Karpas-422 (cell line): ENCODE measurements at regions not wholly inside any gene's neighbourhood (a gene's known extent, or its start where the extent isn't known, plus 50 kb on each side); places are given as distances from the start of the nearest gene placed in this dataset.

ENCODE experiments used
- DNase-seq: peaks from one replicate; pipeline ENCODE4 v3.0.0-alpha.2; 2015
- H2AFZ ChIP-seq: fragments of 200-600 bp; sonication (generic); 2 replicates; pipeline ENCODE4 v1.6.1; 2014; ENCODE audit warnings: antibody characterized with exemption, low read length, mixed read lengths
- H3K27ac ChIP-seq: fragments of 200-600 bp; sonication (generic); 2 replicates; pipeline ENCODE4 v1.5.1; 2014; ENCODE audit warnings: mild to moderate bottlenecking, low read length, moderate library complexity
- H3K27me3 ChIP-seq: fragments of 200-600 bp; sonication (generic); 2 replicates; pipeline ENCODE4 v1.6.1; 2014; ENCODE audit warnings: low read length, mixed read lengths
- H3K36me3 ChIP-seq: fragments of 200-600 bp; sonication (generic); 2 replicates; pipeline ENCODE4 v1.6.1; 2014; ENCODE audit warnings: low read length, mixed read lengths; ENCODE audit not compliant: insufficient read depth
- H3K4me1 ChIP-seq: fragments of 200-600 bp; sonication (generic); 2 replicates; pipeline ENCODE4 v1.6.1; 2014; ENCODE audit warnings: mild to moderate bottlenecking, low read length, mixed read lengths
- H3K4me2 ChIP-seq: fragments of 200-600 bp; sonication (generic); 2 replicates; pipeline ENCODE4 v1.6.1; 2014; ENCODE audit warnings: low read length, low read depth, mild to moderate bottlenecking; ENCODE audit not compliant: poor library complexity, severe bottlenecking
- H3K4me3 ChIP-seq: fragments of 200-600 bp; sonication (generic); 2 replicates; pipeline ENCODE4 v1.5.1; 2014; ENCODE audit warnings: mild to moderate bottlenecking, antibody characterized with exemption, low read length, mixed read lengths
- H3K79me2 ChIP-seq: fragments of 200-600 bp; sonication (generic); 2 replicates; pipeline ENCODE4 v1.6.1; 2014; ENCODE audit warnings: mild to moderate bottlenecking, low read length, mixed read lengths
- H3K9ac ChIP-seq: fragments of 200-600 bp; sonication (generic); 2 replicates; pipeline ENCODE4 v1.6.0; 2014; ENCODE audit warnings: low read length
- H3K9me2 ChIP-seq: fragments of 200-600 bp; sonication (generic), shearing (Covaris generic); replicated peaks from 2 replicates; pipeline ENCODE4 v1.6.0; 2014; ENCODE audit warnings: mild to moderate bottlenecking, low read length, moderate library complexity; ENCODE audit not compliant: insufficient read depth
- H3K9me3 ChIP-seq: fragments of 300-700, 200-600 bp; sonication (generic); 2 replicates; pipeline ENCODE4 v1.6.1; 2014; ENCODE audit warnings: low read length, mixed read lengths
- H4K20me1 ChIP-seq: fragments of 200-600 bp; sonication (generic); 2 replicates; pipeline ENCODE4 v1.6.1; 2014; ENCODE audit warnings: mild to moderate bottlenecking, antibody characterized with exemption, low read length, low read depth; ENCODE audit not compliant: insufficient read depth

DNA sequence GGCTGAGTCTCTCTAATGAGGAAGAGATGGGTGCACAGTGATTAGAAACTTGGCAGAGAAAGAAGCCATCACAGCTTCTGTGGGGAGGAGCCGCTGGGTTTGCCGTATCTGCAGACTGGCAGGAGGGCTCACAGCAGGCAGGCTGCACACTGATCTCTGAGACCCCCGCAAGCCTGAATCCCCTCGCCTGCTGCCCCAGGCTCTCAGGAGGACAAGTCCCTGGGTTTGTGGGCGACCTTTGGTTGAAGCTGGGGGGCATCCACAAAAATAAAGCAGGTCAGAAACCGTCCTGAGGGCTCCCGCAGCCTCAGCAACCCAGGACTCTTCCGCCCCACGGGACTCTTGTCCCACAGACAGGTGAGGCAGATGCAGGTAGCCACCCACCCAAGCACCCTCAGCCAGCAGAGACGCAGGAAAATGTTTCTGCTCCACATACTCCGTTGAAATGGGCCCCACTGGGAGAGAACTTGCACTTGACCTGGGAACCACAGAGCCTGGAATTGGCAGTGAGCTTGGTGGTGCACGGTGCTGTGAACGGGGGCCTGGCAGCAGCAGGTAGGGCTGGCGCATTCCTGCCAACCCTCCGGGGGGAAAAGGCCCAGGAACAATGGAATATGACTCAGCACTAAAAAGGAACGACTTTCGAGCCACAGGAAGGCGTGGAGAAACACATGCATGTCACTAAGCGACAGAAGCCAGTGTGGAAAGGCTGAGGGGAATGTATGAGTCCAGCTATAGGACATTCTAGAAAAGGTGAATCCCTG is 89.9 kb downstream of the YTHDF1 start:
- H2AFZ ChIP-seq, result no peak overlapping the region
- H3K9me2 ChIP-seq, result no peaks in the 10 kb centered on the region
- H3K27me3 ChIP-seq, result no peaks in the 10 kb centered on the region

DNA sequence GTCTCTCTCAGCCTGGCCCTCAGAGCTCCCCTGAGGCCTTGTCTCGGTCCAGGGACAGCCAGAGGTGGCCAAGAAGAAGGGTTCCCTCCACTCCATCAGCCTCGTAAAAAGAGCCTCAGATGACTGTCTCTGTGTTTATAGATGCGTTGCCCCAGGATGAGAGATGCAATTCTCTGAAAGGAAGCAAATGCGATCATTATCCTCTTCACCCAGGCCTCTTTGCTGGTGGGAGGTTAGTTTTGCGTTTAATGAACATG is 90.4 kb downstream of the YTHDF1 start:
- Histone ChIP-seq H3K4me3 (no peak overlapping the region), H3K9ac (no peak overlapping the region), H3K27me3 (no peaks in the 10 kb centered on the region), H3K4me1 (no peaks in the 10 kb centered on the region), H3K9me3 (no peaks in the 10 kb centered on the region), H2AFZ (no peak overlapping the region), H3K36me3 (no peaks in the 10 kb centered on the region), H3K79me2 (no peaks in the 10 kb centered on the region), H3K4me2 (no peak overlapping the region), H3K27ac (no peak overlapping the region), H4K20me1 (peaks cover 4% of the 10 kb centered on the region; the same call in 1 of the 2 replicates), H3K9me2 (no peaks in the 10 kb centered on the region)
- no peak for DNase-seq

More for the DNA sequence above, 89.9 kb downstream of the YTHDF1 start:
- Histone ChIP-seq H3K36me3 (no peaks in the 10 kb centered on the region), H3K4me1 (no peaks in the 10 kb centered on the region), H3K4me2 (no peak overlapping the region), H3K79me2 (no peaks in the 10 kb centered on the region), H4K20me1 (peaks cover 4% of the 10 kb centered on the region; the same call in 1 of the 2 replicates), H3K4me3 (no peak overlapping the region), H3K9ac (no peak overlapping the region), H3K27ac (no peak overlapping the region), H3K9me3 (no peaks in the 10 kb centered on the region)
- no peak for DNase-seq

DNA sequence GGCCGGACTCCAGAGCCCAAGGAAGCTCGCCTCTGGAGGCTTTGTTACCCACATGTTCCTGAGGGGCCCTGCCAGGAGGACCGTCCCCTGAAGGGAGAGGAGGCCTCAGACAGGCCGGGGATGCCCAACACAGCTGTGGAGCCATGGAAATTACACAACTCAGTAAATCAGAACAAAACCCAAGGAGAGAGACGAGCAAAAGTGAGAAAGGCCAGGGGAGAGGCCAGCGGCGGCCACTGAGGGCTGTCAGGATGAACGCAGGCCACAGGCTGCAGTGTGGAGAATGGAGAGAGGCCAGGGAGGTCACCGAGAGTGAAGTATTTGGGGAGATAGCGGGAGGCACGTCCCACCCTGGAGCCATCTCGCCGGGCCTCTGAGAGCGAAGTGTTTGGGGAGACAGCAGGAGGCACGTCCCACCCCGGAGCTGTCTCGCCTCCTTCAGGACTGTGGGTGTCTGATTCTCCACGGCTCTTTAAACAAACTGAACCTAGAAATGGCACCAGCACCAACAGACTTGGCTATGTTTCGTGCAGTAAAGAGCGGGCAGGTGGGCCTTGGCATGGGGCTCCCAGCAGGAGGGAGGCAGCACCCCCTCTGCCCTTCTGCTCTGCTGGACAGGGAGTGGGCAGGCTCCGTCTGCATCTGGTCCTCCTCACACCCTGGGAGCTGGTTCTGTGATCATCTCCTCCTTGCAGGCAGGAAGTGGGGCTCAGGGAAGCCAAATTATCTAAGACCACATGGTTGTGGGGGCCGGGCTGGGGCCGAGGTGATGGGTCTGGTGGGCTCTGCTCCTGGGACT is 91.0 kb downstream of the YTHDF1 start:
- Histone ChIP-seq H3K9ac (no peak overlapping the region), H3K27ac (no peak overlapping the region), H3K4me3 (no peak overlapping the region), H3K9me2 (no peaks in the 10 kb centered on the region), H3K9me3 (no peaks in the 10 kb centered on the region), H3K4me1 (no peaks in the 10 kb centered on the region), H3K36me3 (no peaks in the 10 kb centered on the region), H3K4me2 (no peak overlapping the region), H2AFZ (no peak overlapping the region), H3K27me3 (no peaks in the 10 kb centered on the region), H4K20me1 (peaks cover 4% of the 10 kb centered on the region; the same call in 1 of the 2 replicates), H3K79me2 (no peaks in the 10 kb centered on the region)
- no peak for DNase-seq

DNA sequence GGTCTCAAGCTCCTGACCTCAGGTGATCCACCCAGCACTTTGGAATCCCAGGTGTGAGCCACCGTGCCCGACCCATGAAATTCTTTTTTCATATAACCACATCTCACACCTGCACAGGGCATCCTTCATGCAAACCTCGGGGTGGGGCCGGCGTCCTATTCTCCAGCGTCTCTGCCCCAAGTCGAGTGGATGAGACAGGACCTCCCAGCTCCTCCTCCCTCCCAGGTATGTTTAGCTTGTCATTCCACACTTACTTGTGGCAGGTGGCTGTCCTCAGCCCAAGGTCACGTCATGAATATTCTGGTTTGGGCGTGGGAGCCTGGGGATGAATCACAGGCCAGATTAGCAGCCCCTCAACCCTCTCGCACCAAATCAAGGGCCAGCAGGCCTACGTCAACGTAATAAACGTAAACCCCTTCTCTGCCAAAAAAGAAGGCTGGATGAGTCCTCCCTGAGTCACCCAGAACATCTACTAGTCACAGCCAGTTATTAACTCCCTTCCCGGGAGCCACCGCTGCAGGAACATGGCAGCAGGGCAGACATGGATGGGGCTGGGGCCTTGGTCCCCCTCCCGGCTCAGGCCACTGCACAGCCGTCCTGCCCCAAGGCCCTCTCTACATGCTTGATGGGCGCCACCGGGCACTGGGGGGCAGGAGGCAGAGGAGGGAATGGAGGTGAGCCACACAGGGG is 91.7 kb downstream of the YTHDF1 start:
- no peak overlapping the region for H3K9ac ChIP-seq
- no peaks in the 10 kb centered on the region for H3K4me1 ChIP-seq
- no peak overlapping the region for H3K4me2 ChIP-seq
- no peak overlapping the region for H3K27ac ChIP-seq
- H3K79me2 ChIP-seq, result no peaks in the 10 kb centered on the region
- no peaks in the 10 kb centered on the region for H3K9me2 ChIP-seq
- peaks cover 4% of the 10 kb centered on the region; the same call in 1 of the 2 replicates for H4K20me1 ChIP-seq
- DNase-seq, result no peak
- H3K4me3 ChIP-seq, result no peak overlapping the region
- H2AFZ ChIP-seq, result no peak overlapping the region
- H3K36me3 ChIP-seq, result no peaks in the 10 kb centered on the region
- H3K9me3 ChIP-seq, result no peaks in the 10 kb centered on the region
- H3K27me3 ChIP-seq, result no peaks in the 10 kb centered on the region

DNA sequence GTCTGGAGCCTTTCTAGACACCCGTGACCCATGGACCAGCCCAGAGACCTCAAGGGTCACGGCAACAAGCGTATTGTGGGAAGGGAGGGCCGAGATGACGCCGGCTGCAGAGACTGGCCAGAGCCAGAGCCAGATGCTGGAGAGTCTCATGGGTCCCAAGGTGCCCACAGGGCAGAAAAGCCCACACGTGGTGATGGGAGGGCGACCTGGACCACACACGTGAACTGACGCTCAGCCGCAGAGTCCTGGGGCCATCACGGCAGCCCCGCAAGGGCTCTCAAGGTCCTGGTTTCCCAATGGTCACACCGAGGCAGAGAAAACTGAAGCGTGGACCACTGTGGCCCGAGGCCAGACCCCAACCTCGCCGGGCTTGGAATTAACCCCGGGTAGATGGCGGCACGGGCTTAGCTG is 92.6 kb downstream of the YTHDF1 start:
- no peaks in the 10 kb centered on the region for H3K27me3 ChIP-seq
- no peak overlapping the region for H3K4me2 ChIP-seq
- H3K9me2 ChIP-seq, result no peaks in the 10 kb centered on the region
- no peak overlapping the region for H3K4me3 ChIP-seq
- no peak overlapping the region for H3K27ac ChIP-seq
- H2AFZ ChIP-seq, result no peak overlapping the region
- DNase-seq, result no peak
- no peaks in the 10 kb centered on the region for H3K79me2 ChIP-seq
- H4K20me1 ChIP-seq, result peaks cover 4% of the 10 kb centered on the region; the same call in 1 of the 2 replicates
- H3K9me3 ChIP-seq, result no peaks in the 10 kb centered on the region
- no peaks in the 10 kb centered on the region for H3K36me3 ChIP-seq
- H3K4me1 ChIP-seq, result no peaks in the 10 kb centered on the region
- no peak overlapping the region for H3K9ac ChIP-seq

DNA sequence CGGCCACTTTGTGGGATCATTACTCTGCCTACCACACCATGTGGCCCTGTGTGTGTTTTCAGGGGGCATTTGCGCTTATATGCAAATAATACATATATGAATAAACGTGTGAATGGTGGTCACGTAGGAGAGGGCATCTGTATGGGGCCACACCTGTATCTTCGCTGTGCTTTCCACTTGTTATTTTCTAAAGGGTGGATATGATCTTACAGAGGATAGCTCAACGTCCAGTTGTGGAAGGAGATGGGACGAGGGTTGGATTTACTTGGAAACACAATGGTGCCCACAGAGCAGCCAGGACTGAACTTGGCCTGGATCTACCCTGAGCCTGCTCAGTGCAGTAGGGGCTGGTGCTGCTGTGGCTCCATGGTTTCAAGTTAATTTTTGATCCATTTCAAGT is 93.3 kb downstream of the YTHDF1 start:
- Histone ChIP-seq H3K36me3 (no peaks in the 10 kb centered on the region), H3K4me1 (no peaks in the 10 kb centered on the region), H2AFZ (no peak overlapping the region), H4K20me1 (peaks cover 4% of the 10 kb centered on the region; the same call in 1 of the 2 replicates), H3K4me3 (no peak overlapping the region), H3K9me2 (no peaks in the 10 kb centered on the region), H3K4me2 (no peak overlapping the region), H3K27ac (no peak overlapping the region), H3K27me3 (no peaks in the 10 kb centered on the region), H3K79me2 (no peaks in the 10 kb centered on the region), H3K9me3 (no peaks in the 10 kb centered on the region), H3K9ac (no peak overlapping the region)
- DNase-seq, result no peak

DNA sequence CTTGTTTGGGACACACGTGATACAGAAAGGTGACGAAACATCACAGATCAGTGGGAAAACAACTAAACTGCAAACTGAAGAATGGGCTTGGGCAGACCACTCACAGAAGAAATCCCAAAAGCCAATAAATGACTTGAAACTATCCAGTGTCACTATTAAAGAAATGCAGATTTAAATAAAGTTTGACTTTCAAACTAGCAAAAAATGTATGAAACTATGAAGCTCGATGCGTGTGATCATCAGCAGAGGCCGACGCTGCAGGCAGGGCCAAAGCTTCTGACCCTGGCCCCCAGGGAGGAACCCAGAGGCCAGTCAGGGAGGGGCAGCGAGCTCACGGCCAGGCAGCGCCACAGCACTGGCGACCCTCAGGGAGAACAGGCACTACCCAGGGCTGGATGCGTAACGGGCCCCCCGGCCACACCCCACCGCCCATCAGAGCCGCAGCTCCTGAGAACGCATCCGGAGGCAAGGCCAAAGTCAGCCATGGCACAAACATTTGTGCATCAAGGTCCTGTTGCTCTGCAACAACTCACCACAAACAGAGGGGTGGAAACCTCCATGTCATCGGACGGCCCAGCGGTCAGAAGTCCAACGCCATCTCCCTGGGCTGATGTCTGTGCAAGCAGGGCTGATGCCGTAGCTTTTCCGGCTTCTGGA is 94.1 kb downstream of the YTHDF1 start:
- H3K9me2 ChIP-seq, result no peaks in the 10 kb centered on the region
- H3K4me1 ChIP-seq, result no peaks in the 10 kb centered on the region
- no peaks in the 10 kb centered on the region for H3K36me3 ChIP-seq
- no peaks in the 10 kb centered on the region for H3K9me3 ChIP-seq
- no peak for DNase-seq
- no peak overlapping the region for H3K4me3 ChIP-seq
- no peaks in the 10 kb centered on the region for H3K27me3 ChIP-seq
- H2AFZ ChIP-seq, result no peak overlapping the region
- H3K79me2 ChIP-seq, result no peaks in the 10 kb centered on the region
- H3K27ac ChIP-seq, result no peak overlapping the region
- peaks cover 4% of the 10 kb centered on the region; the same call in 1 of the 2 replicates for H4K20me1 ChIP-seq
- no peak overlapping the region for H3K9ac ChIP-seq
- H3K4me2 ChIP-seq, result no peak overlapping the region

DNA sequence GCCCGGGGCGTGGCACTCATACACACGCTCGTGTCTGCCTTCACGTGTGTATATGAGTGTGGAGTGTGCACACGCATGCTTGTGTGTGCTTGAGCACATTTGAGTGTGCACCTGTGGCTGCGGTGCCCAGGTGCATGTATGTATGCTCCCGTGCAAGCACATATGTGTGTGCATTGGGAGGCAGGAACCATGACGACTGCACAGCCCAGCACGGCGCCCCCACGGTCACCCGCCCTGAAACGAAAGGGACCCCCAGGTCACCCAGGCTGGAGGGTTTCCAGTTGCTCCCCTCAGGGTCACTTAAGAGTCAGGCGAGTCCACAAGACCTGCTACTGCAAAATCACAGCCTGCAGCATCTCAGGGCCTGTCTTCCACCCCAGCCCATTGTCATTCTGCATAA is 94.7 kb downstream of the YTHDF1 start:
- Histone ChIP-seq H3K4me1 (no peaks in the 10 kb centered on the region), H3K9me2 (no peaks in the 10 kb centered on the region), H2AFZ (no peak overlapping the region), H3K4me2 (no peak overlapping the region), H3K27ac (no peak overlapping the region), H3K27me3 (no peaks in the 10 kb centered on the region), H3K79me2 (no peaks in the 10 kb centered on the region), H3K9ac (no peak overlapping the region), H4K20me1 (peaks cover 4% of the 10 kb centered on the region; the same call in 1 of the 2 replicates), H3K36me3 (no peaks in the 10 kb centered on the region), H3K4me3 (no peak overlapping the region), H3K9me3 (no peaks in the 10 kb centered on the region)
- no peak for DNase-seq
